ENCODE measurements at regions not wholly inside any gene's neighbourhood (a gene's known extent, or its start where the extent isn't known, plus 50 kb on each side); places are given as distances from the start of the nearest gene placed in this dataset.

- TF ChIP-seq CTCF (IDR thresholded peaks at IDR 0.05) (no peak), POLR2A (IDR thresholded peaks at IDR 0.05) (no peak)
These were observed 163.4 kb downstream of the ARL4C start for GRCh38 chr2:234333168-234334130.

All from thyroid gland (tissue), 4 donors.